B cell (primary cell): ENCODE measurements at regions not wholly inside any gene's neighbourhood (a gene's known extent, or its start where the extent isn't known, plus 50 kb on each side); places are given as distances from the start of the nearest gene placed in this dataset.

Source experiments
- ATAC-seq: fragments of 200-7000 bp; cut with Tn5 transposase; one replicate; pipeline ENCODE4 v1.10.0; 2021; ENCODE audit warnings: low read depth, mild to moderate bottlenecking, moderate number of reproducible peaks, moderate library complexity
- CTCF ChIA-PET: fragments of 350-600 bp; sonication (Branson Sonifier 250); formaldehyde crosslinking; loops from one replicate; lab custom pipeline; 2021; ENCODE audit warnings: antibody characterized with exemption, inconsistent platforms; lab: Charles Lee
- POLR2A ChIA-PET: fragments of 350-600 bp; sonication (Branson Sonifier 250); formaldehyde crosslinking; loops from one replicate; lab custom pipeline; 2021; ENCODE audit warnings: antibody characterized with exemption; lab: Charles Lee
- DNase-seq: peaks from one replicate; pipeline ENCODE4 v3.0.0; 2013
- H2AFZ ChIP-seq: 2 replicates; pipeline ENCODE4 v1.6.1; 2012; ENCODE audit warnings: mild to moderate bottlenecking, low read depth, low read length; ENCODE audit not compliant: insufficient read depth, poor library complexity, severe bottlenecking
- H3K27ac ChIP-seq, 2 donors: 1 replicate in 1 of 2; 2 replicates in 1 of 2; pipeline ENCODE4 v1.5.1; 2012 to 2013; ENCODE audit warnings: low read length in 2 of 2, mild to moderate bottlenecking in 2 of 2, moderate library complexity in 1 of 2
- H3K27me3 ChIP-seq, 4 experiments: fragments of 200-600 bp in 1 of 4; sonication (generic) in 1 of 4; replicated peaks in 1 of 4; 1 replicate in 2 of 4; 2 replicates in 2 of 4; pipeline versions ENCODE4 v1.6.1 to v1.7.0; 2013 to 2016; ENCODE audit warnings: low read length in 3 of 4, mild to moderate bottlenecking in 2 of 4, mixed read lengths in 1 of 4, moderate library complexity in 1 of 4; ENCODE audit not compliant: insufficient read depth in 4 of 4, control insufficient read depth in 3 of 4; ENCODE audit errors: control extremely low read depth in 1 of 4
- H3K36me3 ChIP-seq, 2 experiments: replicated peaks in 1 of 2; 1 replicate in 1 of 2; 2 replicates in 1 of 2; pipeline versions ENCODE4 v1.6.1 to v1.7.1; 2013; ENCODE audit warnings: low read length in 1 of 2; ENCODE audit not compliant: insufficient read depth in 2 of 2, control insufficient read depth in 1 of 2; ENCODE audit errors: control extremely low read depth in 1 of 2, extremely low read depth in 1 of 2
- H3K4me1 ChIP-seq, 2 donors: fragments of 200-600 bp in 1 of 2; sonication (generic) in 1 of 2; 1 replicate in 1 of 2; 2 replicates in 1 of 2; pipeline versions ENCODE4 v1.5.1 to v1.6.1; 2013 to 2017; ENCODE audit warnings: low read length in 2 of 2; ENCODE audit not compliant: control insufficient read depth in 2 of 2, insufficient read depth in 2 of 2
- H3K4me2 ChIP-seq: replicated peaks from 2 replicates; pipeline ENCODE3; 2012; ENCODE audit warnings: mild to moderate bottlenecking, low read depth, low read length; ENCODE audit not compliant: poor library complexity, severe bottlenecking
- H3K4me3 ChIP-seq, 5 experiments: fragments of 200-600 bp in 1 of 5; sonication (generic) in 1 of 5; 1 replicate in 3 of 5; 2 replicates in 2 of 5; pipeline versions ENCODE4 v1.5.1 to v1.7.0; 2011 to 2016; ENCODE audit warnings: low read length in 4 of 5, mild to moderate bottlenecking in 4 of 5, low read depth in 2 of 5, control low read depth in 1 of 5, moderate library complexity in 1 of 5; ENCODE audit not compliant: insufficient read depth in 1 of 5; ENCODE audit errors: control extremely low read depth in 1 of 5, extremely low read depth in 1 of 5
- H3K79me2 ChIP-seq: fragments of 200-600 bp; sonication (generic); one replicate; pipeline ENCODE4 v1.6.0; 2016; ENCODE audit warnings: low read length; ENCODE audit not compliant: control insufficient read depth, insufficient read depth
- H3K9ac ChIP-seq: fragments of 200-600 bp; sonication (generic); 2 replicates; pipeline ENCODE4 v1.6.1; 2017; ENCODE audit warnings: mild to moderate bottlenecking, low read length, moderate library complexity
- H3K9me3 ChIP-seq, 3 donors: one replicate each; pipeline versions ENCODE4 v1.6.1 to v1.7.1; 2013; ENCODE audit warnings: low read length in 2 of 3; ENCODE audit not compliant: control insufficient read depth in 2 of 3, insufficient read depth in 1 of 3; ENCODE audit errors: control extremely low read depth in 1 of 3
- H4K20me1 ChIP-seq: 2 replicates; pipeline ENCODE4 v1.6.0; 2012; ENCODE audit warnings: mild to moderate bottlenecking, low read length; ENCODE audit not compliant: insufficient read depth, control insufficient read depth, poor library complexity, severe bottlenecking
- H3K27ac Mint-ChIP-seq: one replicate; pipeline ENCODE4 v1.8.0; 2021; ENCODE audit warnings: mixed read lengths
- H3K27me3 Mint-ChIP-seq: one replicate; pipeline ENCODE4 v1.8.0; 2021; ENCODE audit warnings: mixed read lengths
- H3K4me1 Mint-ChIP-seq: one replicate; pipeline ENCODE4 v1.8.0; 2021; ENCODE audit warnings: mixed read lengths
- H3K4me3 Mint-ChIP-seq: one replicate; pipeline ENCODE4 v1.8.0; 2021; ENCODE audit warnings: mixed read lengths
- H3K9me3 Mint-ChIP-seq: one replicate; pipeline ENCODE4 v1.8.0; 2022; ENCODE audit warnings: mixed read lengths; ENCODE audit not compliant: insufficient read depth
- EZH2 ChIP-seq: IDR thresholded peaks from 2 replicates; pipeline ENCODE4 v1.6.1; 2012; ENCODE audit warnings: borderline replicate concordance, low read depth, mild to moderate bottlenecking, moderate library complexity, low read length; ENCODE audit not compliant: insufficient read depth, poor library complexity, severe bottlenecking
- WGBS: methylation state at CpG from one replicate; pipeline ENCODE4 v1.1.5; 2013; ENCODE audit warnings: missing lambda C conversion rate; ENCODE audit not compliant: insufficient coverage; 5-methylcytosine and 5-hydroxymethylcytosine counted together
- intact Hi-C: fragments of 100-400 bp; cut with micrococcal nuclease; formaldehyde crosslinking; loops from one replicate; pipeline ENCODE4 v1.10.0; 2022
- TF ChIP-seq, protein P1 (sequence below): fragments of 200-600 bp; IDR thresholded peaks from one replicate; pipeline ENCODE4 v1.8.0; 2022; ENCODE audit warnings: antibody characterized with exemption, mild to moderate bottlenecking

DNA sequence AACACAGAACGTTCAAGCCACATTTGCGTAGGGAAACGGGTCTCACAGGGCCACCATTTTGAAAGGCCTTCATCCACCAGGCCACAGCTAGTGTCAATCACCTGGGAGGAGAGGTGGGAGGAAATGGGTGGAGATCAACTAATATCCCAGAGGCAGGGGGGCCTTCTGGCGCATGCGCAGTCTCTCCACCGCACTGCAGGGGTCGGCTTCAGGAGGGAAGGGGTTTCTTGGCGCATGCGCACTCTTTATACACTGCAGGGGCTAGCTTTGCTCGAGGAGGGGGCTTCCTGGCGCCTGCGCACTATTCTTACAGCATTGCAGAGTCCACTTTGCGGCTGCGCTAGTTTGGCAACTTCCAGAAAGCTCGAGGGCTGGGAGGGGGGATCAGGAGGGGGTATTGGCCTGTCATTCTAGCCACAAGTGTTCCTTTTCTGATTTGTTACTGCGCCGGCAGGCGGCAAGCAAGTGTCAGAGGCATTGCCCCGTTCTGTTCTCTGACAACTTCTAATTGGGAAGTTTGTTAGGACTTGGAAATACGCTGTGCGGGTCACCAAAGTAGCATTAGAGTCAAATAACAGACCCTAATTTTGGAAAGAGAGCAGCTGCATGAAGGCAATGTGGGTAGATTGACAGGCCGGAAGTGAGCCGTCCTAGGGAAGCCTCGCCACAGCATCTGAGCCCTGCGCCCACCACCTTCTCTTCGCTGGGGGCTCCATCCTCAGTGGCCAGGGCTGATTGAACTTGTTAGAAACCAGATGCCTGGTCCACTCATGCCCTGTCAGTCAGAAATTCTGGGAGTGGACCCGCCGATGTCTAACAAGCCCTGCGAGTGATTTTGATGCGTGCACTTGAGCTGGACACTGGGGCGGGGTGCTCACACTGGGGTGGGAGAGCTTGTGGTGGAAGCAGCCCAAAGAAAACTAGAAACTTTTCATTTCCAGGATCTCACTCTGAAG lies 173.5 kb upstream of the NDN start:
- ChIA-PET POLR2A (no interaction called here), CTCF (no interaction called here)
- no peak overlapping the region for H2AFZ ChIP-seq
- H3K27me3 Mint-ChIP-seq: no peaks in the 10 kb centered on the region
- no peak overlapping the region for H3K27ac ChIP-seq
- no peaks in the 10 kb centered on the region for H3K36me3 ChIP-seq
- no peak overlapping the region for H3K9ac ChIP-seq
- no peak for ATAC-seq
- WGBS: 59% methylated on average over 27 of the region's 31 CpGs
- H3K4me3 ChIP-seq: no peak overlapping the region
- no peaks in the 10 kb centered on the region for H3K27me3 ChIP-seq
- H3K4me2 ChIP-seq: no peak overlapping the region
- no peak overlapping the region for H3K4me3 Mint-ChIP-seq
- TF ChIP-seq, protein P1, sequence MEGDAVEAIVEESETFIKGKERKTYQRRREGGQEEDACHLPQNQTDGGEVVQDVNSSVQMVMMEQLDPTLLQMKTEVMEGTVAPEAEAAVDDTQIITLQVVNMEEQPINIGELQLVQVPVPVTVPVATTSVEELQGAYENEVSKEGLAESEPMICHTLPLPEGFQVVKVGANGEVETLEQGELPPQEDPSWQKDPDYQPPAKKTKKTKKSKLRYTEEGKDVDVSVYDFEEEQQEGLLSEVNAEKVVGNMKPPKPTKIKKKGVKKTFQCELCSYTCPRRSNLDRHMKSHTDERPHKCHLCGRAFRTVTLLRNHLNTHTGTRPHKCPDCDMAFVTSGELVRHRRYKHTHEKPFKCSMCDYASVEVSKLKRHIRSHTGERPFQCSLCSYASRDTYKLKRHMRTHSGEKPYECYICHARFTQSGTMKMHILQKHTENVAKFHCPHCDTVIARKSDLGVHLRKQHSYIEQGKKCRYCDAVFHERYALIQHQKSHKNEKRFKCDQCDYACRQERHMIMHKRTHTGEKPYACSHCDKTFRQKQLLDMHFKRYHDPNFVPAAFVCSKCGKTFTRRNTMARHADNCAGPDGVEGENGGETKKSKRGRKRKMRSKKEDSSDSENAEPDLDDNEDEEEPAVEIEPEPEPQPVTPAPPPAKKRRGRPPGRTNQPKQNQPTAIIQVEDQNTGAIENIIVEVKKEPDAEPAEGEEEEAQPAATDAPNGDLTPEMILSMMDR: no peak
- TF ChIP-seq EZH2: no peak
- H3K4me1 ChIP-seq: no peaks in the 10 kb centered on the region
- DNase-seq: no peak
- H3K4me1 Mint-ChIP-seq: no peaks in the 10 kb centered on the region
- H3K9me3 ChIP-seq: peaks cover 0 to 10% (median 0%) of the 10 kb centered on the region in 3 donors
- H3K79me2 ChIP-seq: no peaks in the 10 kb centered on the region
- H4K20me1 ChIP-seq: no peaks in the 10 kb centered on the region
- H3K9me3 Mint-ChIP-seq: no peaks in the 10 kb centered on the region
- intact Hi-C loops: no loop called here
- H3K27ac Mint-ChIP-seq: no peak overlapping the region

GRCh38 chr15:23866832-23867231 lies 179.7 kb upstream of the NDN start:
- intact Hi-C loops: no loop called here
- H3K4me2 ChIP-seq: no peak overlapping the region
- H2AFZ ChIP-seq: no peak overlapping the region
- H3K79me2 ChIP-seq: no peaks in the 10 kb centered on the region
- ChIA-PET CTCF (no interaction called here), POLR2A (no interaction called here)
- WGBS: no CpG with 5 or more reads among the region's 6 CpGs
- ATAC-seq: no peak
- H4K20me1 ChIP-seq: no peaks in the 10 kb centered on the region
- no peaks in the 10 kb centered on the region for H3K4me1 ChIP-seq
- DNase-seq: no peak
- H3K27me3 ChIP-seq: no peaks in the 10 kb centered on the region
- Mint-ChIP-seq H3K4me1 (no peaks in the 10 kb centered on the region), H3K9me3 (no peaks in the 10 kb centered on the region), H3K4me3 (no peak overlapping the region), H3K27ac (no peak overlapping the region), H3K27me3 (peaks cover 3% of the 10 kb centered on the region)
- no peak for TF ChIP-seq EZH2
- TF ChIP-seq, protein P1: no peak
- peaks cover 0 to 4% (median 0%) of the 10 kb centered on the region in 3 donors for H3K9me3 ChIP-seq
- no peak overlapping the region for H3K27ac ChIP-seq
- H3K9ac ChIP-seq: no peak overlapping the region
- no peaks in the 10 kb centered on the region for H3K36me3 ChIP-seq
- H3K4me3 ChIP-seq: no peak overlapping the region
